ENCODE measurements at regions not wholly inside any gene's neighbourhood (a gene's known extent, or its start where the extent isn't known, plus 50 kb on each side); places are given as distances from the start of the nearest gene placed in this dataset.

DNA sequence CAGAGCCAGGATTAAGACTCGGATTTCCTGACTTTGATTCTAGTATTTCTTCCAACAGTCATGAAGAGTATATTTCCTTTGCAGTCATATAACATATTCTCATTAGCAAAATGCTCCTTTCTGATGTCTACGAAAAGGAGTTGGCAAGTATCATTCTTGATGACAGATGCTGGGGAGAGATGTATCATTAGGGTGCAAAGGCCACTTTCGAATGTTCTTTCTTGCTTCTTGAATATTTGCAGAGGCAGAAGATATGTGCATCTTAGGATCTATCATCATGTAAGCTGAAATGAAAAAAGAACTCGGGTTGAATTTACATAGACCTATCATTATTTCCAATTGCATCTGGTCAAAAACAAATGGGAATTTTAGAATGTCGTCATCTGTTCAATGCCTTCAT, 294.4 kb downstream of the BAMBI start:
- no peaks in the 10 kb centered on the region for H4K20me1 ChIP-seq (ENCODE audit: control insufficient read depth, insufficient read depth, low read depth, low read length)
- no peak overlapping the region for H3K4me2 ChIP-seq (ENCODE audit: low read length)
- no peak overlapping the region for H3K4me3 ChIP-seq (ENCODE audit: low read length)
- no peaks in the 10 kb centered on the region for H3K9me2 ChIP-seq (replicated peaks; ENCODE audit: control insufficient read depth, low read length)
- no peaks in the 10 kb centered on the region for H3K27me3 ChIP-seq (ENCODE audit: control insufficient read depth, low read length)
- H3K4me1 ChIP-seq (ENCODE audit: control insufficient read depth, low read length): no peaks in the 10 kb centered on the region
- H3K36me3 ChIP-seq (ENCODE audit: control insufficient read depth, low read length): no peaks in the 10 kb centered on the region
- no peak overlapping the region for H3K27ac ChIP-seq (ENCODE audit: low read depth, low read length)
- no peaks in the 10 kb centered on the region for H3K79me2 ChIP-seq (ENCODE audit: control insufficient read depth, low read length)
- H3K9me3 ChIP-seq (ENCODE audit: control insufficient read depth, insufficient read depth, low read length): no peaks in the 10 kb centered on the region
- TF ChIP-seq, protein P1, sequence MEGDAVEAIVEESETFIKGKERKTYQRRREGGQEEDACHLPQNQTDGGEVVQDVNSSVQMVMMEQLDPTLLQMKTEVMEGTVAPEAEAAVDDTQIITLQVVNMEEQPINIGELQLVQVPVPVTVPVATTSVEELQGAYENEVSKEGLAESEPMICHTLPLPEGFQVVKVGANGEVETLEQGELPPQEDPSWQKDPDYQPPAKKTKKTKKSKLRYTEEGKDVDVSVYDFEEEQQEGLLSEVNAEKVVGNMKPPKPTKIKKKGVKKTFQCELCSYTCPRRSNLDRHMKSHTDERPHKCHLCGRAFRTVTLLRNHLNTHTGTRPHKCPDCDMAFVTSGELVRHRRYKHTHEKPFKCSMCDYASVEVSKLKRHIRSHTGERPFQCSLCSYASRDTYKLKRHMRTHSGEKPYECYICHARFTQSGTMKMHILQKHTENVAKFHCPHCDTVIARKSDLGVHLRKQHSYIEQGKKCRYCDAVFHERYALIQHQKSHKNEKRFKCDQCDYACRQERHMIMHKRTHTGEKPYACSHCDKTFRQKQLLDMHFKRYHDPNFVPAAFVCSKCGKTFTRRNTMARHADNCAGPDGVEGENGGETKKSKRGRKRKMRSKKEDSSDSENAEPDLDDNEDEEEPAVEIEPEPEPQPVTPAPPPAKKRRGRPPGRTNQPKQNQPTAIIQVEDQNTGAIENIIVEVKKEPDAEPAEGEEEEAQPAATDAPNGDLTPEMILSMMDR (IDR thresholded peaks at IDR 0.05; ENCODE audit: low read depth, low read length, poor library complexity, severe bottlenecking): no peak
- TF ChIP-seq EZH2phosphoT487 (IDR thresholded peaks at IDR 0.05; ENCODE audit: borderline replicate concordance, low read length): no peak
- H3F3A ChIP-seq (ENCODE audit: control insufficient read depth, insufficient read depth): no peaks in the 10 kb centered on the region

DNA sequence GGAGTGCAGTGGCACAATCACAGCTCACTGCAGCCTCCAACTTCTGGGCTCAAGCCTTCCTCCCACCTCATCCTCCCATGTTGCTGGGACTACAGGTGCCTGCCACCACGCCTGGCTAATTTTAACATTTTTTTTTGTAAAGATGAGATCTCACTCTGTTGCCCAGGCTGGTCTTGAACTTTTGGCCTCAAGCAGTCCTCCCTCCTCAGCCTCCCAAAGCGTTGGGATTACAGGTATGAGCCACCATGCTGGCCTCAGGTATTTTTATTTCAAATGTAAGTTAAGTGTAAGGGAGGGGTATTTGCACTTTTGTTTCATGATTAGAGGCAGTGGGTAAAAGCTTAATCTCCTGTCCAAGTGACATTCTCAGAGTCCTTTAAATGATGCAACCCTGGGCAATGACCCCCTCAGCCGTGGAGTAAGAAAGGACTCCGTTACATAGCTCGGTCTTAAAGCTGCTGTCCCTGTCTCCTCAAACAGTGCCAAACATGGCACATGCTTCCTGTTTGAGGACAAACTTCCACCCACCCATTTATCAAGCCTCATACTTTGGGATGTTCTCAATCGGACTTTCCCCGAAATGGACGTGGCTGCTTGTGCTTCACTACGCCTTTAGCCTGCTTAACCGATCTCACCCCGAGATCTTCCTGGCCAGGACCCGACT, 296.1 kb downstream of the BAMBI start:
- Histone ChIP-seq H3K79me2 (ENCODE audit: control insufficient read depth, low read length) (no peaks in the 10 kb centered on the region), H3K4me1 (ENCODE audit: control insufficient read depth, low read length) (no peaks in the 10 kb centered on the region), H3K36me3 (ENCODE audit: control insufficient read depth, low read length) (no peaks in the 10 kb centered on the region), H3K9me2 (replicated peaks; ENCODE audit: control insufficient read depth, low read length) (no peaks in the 10 kb centered on the region), H3K27me3 (ENCODE audit: control insufficient read depth, low read length) (no peaks in the 10 kb centered on the region), H3K4me2 (ENCODE audit: low read length) (no peak overlapping the region), H3F3A (ENCODE audit: control insufficient read depth, insufficient read depth) (no peaks in the 10 kb centered on the region), H4K20me1 (ENCODE audit: control insufficient read depth, insufficient read depth, low read depth, low read length) (no peaks in the 10 kb centered on the region), H3K9me3 (ENCODE audit: control insufficient read depth, insufficient read depth, low read length) (no peaks in the 10 kb centered on the region), H3K27ac (ENCODE audit: low read depth, low read length) (no peak overlapping the region), H3K4me3 (ENCODE audit: low read length) (no peak overlapping the region)
- TF ChIP-seq, protein P1 (IDR thresholded peaks at IDR 0.05; ENCODE audit: low read depth, low read length, poor library complexity, severe bottlenecking): no peak
- no peak for TF ChIP-seq EZH2phosphoT487 (IDR thresholded peaks at IDR 0.05; ENCODE audit: borderline replicate concordance, low read length)

DNA sequence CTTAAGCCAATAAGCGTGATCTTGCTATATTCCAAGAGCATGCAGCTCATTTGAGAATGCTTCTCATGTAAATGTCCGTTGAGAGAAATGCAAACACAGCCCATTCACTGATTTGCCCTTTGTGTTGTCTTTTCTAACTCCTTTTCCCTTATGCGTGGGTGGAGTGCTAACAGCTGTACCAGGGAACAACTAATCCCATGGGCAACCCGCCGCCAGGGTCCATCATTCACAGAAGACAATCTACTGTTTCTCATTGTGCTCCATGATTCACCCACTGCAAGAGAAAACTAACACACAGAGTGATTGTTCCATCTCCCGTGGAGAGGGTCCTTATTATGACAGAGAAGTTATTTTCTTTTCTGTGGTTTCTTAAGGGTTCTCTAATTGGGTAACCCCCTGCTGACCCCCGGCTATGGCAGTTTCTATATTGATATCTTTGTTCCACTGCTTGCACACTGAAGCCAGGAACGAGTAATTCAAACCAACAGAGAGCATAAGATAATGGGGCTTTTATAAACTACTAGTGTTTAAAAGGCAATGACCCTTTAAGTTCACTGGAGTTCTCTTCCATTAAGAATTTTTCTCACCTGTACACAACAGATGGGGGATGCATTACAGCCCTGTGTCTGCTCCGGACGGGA, 298.7 kb downstream of the BAMBI start:
- H3K27ac ChIP-seq (ENCODE audit: low read depth, low read length): no peak overlapping the region
- TF ChIP-seq, protein P1 (IDR thresholded peaks at IDR 0.05; ENCODE audit: low read depth, low read length, poor library complexity, severe bottlenecking): no peak
- TF ChIP-seq EZH2phosphoT487 (IDR thresholded peaks at IDR 0.05; ENCODE audit: borderline replicate concordance, low read length): no peak
- H3K9me3 ChIP-seq (ENCODE audit: control insufficient read depth, insufficient read depth, low read length): no peaks in the 10 kb centered on the region

More for the DNA sequence above, 298.7 kb downstream of the BAMBI start:
- Histone ChIP-seq H3K4me3 (ENCODE audit: low read length) (no peak overlapping the region), H3K9me2 (replicated peaks; ENCODE audit: control insufficient read depth, low read length) (no peaks in the 10 kb centered on the region), H3K79me2 (ENCODE audit: control insufficient read depth, low read length) (no peaks in the 10 kb centered on the region), H3K36me3 (ENCODE audit: control insufficient read depth, low read length) (no peaks in the 10 kb centered on the region), H3K27me3 (ENCODE audit: control insufficient read depth, low read length) (no peaks in the 10 kb centered on the region), H4K20me1 (ENCODE audit: control insufficient read depth, insufficient read depth, low read depth, low read length) (no peaks in the 10 kb centered on the region), H3F3A (ENCODE audit: control insufficient read depth, insufficient read depth) (no peaks in the 10 kb centered on the region), H3K4me2 (ENCODE audit: low read length) (no peak overlapping the region), H3K4me1 (ENCODE audit: control insufficient read depth, low read length) (no peaks in the 10 kb centered on the region)

Data from DOHH2 (cell line).